NCI-H2081 treated with DMSO at 0.1 percent for 48 hours (cell line): ENCODE measurements at regions not wholly inside any gene's neighbourhood (a gene's known extent, or its start where the extent isn't known, plus 50 kb on each side); places are given as distances from the start of the nearest gene placed in this dataset.
"Not testable (repeated sequence)": the region's sequence is repeated elsewhere in the genome, so short reads cannot be mapped to it uniquely, and the experiment has no call there.

Experiments used
- DNase-seq: peaks from one replicate; lab custom pipeline; 2025; lab: John Stamatoyannopoulos, UW

DNA sequence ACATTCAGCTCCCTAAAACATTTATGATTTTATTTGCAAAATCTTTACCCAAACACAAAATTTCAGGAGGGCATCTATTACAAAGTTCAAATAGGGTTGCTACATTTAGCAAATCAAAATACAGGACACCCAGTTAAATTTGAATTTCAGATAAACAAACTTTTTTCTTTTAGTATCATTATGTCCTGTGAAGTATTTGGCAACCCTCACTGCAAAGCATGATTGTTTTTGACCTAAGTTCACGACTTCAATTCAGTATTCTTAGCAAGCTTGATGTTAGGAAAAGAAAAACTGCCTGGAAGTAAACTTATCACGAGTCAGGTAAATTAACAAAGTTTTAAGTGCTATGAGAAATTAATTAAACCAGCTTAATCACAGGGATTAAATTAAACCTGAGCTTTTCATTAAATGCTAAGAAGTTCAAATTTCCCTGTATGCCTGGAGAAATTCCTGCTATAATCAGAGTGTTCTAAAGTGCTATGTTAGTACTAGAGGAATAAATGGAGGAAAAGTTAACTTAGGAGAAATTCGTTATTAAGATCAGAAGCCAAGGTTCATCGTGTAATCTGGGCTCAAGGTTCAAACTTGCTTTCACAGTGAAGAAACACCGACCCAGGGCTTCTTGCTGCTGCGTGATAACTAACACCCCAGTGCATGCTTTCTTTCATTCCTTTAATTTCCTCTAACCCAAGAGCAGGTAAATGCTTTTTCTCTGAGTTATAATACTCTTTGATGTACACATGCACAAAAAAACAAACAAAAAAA, 298.1 kb downstream of the FOXO1 start:
- no peak for DNase-seq

DNA sequence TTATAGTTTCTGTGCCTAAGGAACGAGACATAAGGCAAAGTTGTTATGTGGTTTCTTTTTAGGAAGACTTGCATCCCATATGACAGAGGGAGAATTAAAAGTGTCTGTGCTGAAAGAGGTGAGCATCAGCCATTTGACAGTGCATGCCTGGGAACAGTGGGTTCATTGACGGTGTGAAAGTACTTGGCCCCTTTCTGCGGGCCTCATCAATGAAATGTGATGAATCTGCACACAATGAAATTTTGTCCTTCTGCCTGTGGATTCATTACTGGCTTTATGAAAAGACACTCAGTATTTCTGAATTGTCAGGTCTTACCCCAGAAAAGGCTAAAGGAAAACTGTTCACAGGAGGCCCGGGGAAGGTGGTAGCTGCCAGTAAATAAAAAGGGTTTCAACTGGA, 295.8 kb downstream of the FOXO1 start:
- DNase-seq: no peak

DNA sequence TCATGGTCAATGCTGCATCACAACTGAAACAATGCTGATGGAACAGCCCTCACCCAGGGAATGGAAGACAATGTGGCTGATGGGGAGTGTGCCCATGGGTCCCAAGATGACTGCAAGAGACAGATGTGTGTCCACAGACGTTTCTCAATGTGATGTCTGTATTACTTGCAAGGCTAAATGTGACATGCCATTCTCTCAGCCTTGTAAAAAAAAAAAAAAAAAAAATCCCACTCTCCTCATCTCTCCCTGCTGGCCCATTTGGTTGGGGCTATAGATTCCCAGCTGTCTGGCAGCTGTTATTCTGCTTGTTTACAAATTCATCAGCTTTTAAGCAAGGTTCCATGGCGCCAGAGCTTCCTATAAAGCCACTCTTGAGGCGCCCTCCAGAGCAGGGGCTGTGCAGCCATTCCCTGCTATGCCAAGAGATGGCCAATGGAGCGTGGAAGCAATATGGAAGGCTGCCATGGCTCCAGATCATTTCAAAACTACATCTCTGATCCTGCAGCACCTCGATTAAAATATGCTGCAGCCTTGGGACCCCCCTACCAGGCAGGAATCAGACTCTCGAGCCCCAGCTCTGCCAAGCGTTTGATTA, 294.8 kb downstream of the FOXO1 start:
- no peak for DNase-seq

DNA sequence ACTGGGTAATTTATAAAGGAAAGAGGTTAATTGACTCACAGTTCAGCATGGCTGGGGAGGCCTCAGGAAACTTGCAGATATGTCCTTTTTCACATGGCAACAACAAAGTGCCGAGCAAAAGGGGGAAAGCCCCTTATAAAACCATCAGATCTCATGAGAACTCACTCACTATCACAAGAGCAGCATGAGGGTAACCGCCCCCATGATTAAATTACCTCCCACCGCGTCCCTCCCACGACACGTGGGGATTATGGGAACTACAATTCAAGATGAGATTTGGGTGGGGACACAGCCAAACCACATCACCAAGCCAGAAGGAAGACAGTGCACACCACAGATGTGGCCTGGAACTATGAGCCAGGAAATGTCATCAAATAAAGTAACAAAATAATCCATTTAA, 292.8 kb downstream of the FOXO1 start:
- not testable (repeated sequence) for DNase-seq

DNA sequence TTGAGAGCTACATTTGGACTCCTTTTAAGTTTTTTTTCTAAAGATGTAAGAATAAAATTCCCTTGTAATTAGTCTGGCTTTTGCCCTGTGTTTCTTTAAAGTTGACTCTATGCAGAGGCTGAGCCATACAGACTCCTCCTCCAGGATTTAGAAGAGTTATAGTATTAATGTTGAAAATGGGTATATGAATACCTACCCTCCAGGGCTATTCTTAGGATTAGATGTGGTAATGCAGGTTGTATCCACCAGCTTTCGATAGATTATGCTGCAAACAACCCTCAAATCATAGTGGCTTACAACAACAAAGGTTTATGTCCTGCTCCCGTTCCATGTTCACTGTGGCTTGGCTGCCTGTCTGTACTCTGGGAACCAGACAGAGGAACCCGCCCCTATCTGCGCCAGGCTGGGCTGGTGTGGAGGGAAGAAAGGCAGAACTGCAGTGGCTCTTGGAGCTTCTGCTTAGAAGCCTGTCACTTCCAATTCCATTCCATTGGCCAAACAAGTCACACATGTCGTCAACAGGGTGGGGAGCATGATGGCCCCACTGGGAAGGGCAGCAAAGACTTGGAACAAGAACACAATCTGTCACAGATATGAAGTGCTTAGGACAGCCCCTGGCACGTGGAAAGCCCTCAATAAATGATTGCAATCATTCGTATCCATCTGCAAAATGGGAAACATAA, 290.8 kb downstream of the FOXO1 start:
- DNase-seq: no peak

DNA sequence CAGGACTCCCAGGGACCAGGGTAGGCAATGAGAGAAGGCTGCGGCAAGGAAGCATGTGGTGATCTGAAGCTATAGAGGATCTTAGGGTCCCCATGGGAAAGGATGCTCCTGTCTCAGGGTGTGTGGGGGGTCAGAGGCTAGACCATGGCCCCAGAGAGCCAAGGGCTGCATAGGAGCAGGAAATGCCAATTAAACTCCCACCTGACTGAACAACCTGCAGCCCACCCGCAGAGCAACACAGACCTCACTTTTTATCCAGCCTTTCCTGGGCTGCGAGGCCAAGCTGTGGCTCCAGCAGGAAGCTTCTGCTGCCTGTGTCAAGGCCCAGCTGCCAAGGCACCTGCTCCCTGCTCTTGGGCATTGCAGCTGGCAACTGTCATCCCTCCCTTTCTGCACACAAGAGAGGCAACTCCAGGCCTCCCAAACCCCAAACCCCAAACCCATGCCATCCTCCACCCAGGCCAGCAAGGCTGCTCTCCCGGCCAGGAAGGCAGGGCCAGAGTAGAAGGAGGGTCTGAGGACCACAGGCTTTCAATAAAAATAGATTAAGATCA, 290.1 kb downstream of the FOXO1 start:
- DNase-seq: no peak

DNA sequence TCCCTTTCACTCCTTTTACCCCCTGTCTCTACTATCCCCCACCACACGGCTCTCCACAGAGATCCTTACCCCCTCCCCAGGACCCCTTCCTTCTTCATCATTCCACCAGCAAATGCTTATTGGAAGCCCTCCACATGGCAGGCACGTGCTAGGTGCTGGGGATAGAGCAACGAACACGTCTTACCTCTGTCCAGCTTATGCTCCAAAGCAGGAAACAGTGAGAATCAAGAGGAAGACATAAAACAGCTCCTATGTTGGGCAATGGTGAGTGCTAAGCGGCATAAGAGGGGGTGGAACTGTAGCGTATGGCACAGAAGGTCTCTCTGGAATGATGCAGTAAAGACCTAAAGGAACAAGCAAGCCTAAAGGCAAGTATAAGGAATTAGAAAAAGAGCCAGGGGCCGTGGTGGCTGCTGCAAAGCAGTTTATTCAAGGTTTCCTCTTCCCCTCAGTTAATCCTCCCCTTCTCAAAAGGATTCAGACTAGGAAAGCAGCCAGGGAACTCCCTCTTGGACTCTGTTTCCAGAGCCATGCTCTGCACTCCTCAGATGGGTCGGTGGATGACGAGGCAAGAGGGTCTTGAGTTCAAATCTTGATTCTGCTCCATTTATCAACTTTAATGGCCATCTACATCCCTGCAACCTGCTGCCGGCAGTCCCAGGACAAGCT, 289.4 kb downstream of the FOXO1 start:
- no peak for DNase-seq

DNA sequence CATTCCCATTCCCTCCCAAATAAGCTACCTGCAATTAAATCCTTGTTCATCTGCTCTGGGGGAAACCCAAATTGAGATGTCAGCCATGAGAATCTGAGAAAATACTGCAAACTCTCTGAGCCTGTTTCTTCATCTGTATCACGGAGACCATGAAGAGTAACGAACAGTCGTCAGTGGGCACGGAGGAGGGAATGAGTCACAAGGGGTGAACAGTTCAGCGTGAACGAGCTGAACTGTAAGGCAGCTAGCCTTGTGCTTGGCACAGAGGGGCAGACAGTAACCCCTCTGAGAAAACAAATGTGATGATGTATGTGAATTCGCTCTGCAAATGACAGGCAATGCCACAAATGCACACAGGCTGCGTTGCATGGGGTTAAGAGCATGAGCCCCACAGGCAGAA, 288.7 kb downstream of the FOXO1 start:
- DNase-seq: no peak

DNA sequence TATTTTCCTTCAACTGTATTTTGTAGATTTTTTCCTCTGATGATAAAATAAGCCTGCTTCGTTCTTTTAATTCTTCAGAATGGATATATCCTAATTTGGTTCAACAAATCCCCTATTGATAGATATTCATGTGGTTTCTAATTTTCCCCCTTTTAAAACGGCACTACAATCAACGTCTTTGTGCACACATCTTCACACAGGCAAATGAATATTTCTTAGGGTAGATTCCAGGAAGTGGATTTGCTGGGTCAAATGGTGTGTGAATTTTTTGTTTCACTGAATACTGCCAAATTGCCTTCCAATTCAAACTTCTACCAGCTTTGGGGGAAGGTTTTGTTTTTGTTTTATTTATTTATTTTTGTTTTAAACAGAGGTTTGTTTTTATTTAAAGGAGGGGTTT, 287.2 kb downstream of the FOXO1 start:
- DNase-seq: no peak

DNA sequence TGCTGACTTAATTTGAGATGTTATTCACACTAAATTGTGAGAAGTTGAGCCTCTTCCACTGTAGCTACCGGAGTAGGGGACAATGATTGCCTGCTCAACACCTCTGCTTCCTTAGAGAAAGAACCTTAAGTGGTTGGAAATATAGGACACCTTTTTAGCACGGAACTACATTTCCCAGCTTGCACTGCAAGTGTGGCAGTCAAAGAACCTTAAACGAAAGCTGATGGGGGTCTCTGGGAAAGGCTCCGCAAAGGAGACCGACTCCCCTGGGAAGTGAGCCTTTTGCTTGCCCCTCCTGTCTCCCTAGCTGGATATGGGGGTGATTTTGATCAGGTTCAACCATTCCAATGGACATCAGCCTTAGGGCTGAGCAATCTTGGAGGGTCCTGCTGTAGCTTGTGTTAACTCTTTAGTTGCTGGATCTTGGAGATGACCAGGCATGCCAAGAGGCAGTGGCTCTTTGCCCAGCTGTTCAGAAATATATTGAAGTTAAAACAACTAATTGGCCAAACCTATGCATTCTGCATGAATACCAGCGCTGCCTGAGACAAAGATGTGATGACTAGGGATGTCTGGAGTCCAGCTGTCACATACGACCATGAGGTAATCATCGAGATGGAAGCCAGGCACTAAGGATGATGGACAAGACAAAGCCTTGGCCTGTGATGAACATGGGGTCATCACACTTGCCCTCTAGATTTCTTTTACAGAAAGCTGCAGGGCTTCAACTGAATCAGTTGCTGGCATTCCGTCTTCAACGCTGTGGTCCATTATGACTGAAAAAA, 286.5 kb downstream of the FOXO1 start:
- DNase-seq: no peak

DNA sequence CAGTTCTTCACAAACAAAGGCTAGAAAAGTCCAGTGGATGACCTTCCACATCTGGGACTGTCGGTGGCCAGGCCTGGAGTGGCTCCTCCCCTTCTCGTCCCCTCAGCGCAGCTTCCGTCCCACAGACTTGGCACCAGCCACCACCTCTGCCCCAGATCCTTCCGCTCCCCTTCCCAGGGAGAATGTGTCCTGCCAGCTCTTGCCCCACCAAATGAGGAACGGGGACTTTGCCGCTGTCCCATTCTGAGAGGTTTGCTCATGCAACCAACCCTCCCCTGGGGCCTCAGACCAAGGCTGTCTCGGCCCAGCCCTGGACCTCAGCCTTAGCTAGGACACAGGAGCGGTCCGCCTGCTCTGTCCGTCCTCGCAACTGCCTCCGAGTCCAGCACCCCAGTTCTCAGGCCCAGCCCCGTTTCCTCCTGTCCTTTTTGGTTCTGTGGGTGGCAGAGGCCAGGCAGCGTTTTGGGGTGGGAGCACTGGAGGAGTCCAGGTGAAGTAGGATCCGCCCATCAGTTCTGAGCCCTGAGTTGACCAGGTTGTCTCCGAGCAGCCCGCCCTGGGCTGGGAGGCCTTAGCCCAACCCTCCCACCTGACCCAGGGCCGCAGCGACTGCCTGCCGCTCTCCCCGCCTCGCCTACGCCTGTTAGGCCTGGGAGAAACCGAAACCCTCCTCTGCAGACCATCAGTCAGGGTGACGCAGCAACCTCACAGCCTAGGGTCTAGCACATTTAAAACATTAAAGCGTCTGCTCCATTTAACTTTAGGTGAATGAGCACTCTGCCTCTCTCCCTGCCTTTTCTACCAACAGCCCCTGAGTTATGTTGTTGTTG, 284.3 kb downstream of the FOXO1 start:
- no peak for DNase-seq

DNA sequence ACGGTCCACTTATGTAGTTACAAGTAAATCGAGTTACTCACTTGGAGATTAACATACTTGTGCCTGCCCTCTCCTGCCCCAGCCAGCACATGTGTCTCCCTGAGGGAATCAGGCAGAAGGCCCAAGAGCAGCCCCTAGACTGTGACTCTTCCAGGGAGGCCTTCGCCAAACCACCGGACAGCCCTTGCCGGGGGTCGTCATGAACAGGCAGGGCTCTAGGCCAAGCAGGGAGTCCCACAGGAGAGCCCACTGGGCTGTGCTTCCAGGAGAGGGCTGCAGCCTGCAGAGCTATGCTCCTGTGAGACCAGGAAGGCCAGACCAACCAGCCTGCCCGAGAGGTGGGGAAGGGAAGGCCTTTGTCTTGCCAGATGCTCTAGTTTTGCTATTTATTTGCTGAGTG, 283.3 kb downstream of the FOXO1 start:
- no peak for DNase-seq

DNA sequence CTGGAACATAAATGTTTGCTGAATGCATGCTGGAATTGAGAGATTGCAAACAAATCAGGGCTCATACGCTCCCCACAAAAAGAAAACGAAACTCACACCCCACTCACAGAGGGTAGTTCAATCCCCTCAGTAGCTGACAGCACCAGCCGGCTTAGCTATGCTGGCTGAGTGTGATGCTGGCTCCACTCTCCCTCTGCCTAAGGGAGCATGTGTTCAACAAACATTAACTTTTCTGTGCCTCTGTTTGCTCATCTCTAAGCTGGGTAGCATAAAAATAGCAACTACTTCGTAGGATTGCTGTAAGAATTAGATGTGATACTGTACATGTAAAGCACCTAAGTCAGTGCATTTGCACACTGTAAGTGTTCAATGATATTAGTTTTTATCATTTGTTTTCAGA, 282.6 kb downstream of the FOXO1 start:
- DNase-seq: no peak

DNA sequence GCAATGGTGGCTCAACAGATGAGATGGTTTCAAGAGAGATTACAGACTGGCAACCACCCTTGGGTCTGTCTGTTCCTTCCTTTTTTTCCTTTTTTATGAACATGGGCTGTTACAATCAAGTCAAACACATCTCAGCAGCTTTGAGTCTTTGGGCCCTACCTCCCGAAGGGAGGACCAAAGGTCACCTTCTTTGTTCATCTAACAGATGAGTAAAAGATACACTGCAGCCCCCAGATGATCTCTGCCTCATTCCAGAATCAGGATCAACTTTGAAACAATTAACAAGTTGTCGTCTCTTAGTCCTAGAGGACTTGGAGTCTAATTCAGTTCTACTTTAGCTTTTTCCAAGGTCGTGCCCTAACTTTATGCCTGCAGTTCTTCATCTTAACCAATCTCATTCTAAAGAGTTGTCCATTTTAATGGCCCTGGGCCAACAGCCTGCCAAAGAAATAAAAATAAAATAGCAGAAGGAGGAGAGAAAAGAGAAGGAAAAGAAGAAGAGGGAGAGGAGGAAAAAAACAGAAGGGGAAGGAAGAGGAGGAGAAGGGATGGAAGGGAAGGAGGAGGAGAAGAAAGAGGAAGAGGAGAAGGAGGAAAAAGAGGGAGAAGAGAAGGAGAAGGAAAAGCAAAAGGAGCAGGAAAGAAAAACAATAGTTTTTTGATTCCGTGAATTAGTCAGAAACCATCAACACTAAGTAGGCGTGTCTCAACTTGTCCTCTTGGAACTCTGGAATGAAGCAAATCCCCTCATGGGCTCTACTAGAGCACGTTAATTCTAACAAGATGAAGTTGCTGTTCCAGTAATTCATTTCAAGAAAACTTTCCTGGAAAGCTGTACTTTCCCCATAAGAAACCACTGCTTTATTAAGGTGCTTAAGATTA, 281.2 kb downstream of the FOXO1 start:
- no peak for DNase-seq

DNA sequence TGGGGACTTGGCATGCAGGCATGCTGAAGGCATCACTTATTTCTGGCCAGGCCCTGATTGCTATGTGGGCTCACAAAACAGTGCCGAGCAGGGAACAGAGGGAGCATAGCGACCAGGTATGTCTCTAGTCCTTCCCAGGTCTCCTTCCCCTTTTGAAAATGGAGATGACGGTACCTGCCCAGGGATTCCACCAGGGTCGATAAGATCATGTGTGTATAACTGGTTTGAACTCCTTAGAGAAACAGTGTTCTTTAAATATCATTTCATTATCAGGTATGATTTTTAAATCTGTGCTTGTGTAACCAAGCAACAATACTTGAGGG, 280.6 kb downstream of the FOXO1 start:
- no peak for DNase-seq

DNA sequence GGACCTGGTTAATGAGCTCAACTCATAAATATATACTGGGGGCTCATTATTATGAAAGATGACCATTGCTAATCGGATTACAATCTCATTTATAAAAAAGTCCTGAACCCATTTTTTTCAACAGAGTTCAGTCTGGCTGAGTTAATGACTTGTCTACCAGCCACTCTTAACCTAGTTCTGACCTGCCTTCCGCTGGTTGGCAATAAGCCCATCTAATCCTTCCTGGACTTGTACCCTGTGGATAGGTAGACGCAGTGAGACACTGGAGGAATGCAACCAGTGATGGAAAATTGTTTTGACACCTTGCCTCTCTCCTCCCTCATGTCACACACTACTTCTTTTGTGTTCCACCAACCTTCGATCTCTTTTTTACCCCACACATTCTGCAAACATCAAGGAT, 279.9 kb downstream of the FOXO1 start:
- DNase-seq: no peak

DNA sequence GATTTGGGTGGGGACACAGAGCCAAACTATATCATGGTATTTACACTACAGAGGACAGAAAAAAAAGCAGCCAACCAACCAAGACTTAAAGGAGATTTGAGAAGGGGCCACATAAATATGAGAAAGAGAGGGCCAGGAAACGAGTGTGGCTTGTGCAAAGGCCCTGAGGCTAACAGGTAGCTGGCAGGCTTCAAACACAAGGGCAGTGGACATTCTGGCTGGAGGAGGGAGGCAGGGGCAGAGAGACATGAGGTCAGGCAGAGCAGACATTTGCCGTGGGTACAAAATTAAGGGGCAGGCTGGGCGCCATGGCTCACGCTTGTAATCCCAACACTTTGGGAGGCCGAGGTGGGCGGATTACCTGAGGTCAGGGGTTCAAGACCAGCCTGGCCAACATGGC, 278.7 kb downstream of the FOXO1 start:
- DNase-seq: no peak

DNA sequence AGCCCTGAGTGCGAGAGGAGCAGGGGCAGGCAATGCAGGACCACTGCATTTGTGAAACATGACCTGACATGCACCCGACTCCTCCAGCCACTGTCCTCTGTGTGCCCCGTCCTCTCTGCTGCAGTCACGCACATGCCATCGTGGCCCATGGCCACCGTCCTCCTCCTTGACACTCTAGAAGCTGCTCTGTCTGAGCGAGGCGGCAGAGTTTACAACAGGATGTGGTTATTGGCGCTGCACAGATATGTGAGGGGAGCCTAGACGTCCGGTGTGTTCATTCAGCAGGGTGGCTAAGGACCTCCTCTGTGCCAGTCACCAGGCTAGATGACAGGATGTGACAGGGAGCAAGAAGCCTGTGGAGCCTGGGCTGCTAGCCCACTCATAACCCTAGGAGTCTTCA, 277.8 kb downstream of the FOXO1 start:
- DNase-seq: no peak

DNA sequence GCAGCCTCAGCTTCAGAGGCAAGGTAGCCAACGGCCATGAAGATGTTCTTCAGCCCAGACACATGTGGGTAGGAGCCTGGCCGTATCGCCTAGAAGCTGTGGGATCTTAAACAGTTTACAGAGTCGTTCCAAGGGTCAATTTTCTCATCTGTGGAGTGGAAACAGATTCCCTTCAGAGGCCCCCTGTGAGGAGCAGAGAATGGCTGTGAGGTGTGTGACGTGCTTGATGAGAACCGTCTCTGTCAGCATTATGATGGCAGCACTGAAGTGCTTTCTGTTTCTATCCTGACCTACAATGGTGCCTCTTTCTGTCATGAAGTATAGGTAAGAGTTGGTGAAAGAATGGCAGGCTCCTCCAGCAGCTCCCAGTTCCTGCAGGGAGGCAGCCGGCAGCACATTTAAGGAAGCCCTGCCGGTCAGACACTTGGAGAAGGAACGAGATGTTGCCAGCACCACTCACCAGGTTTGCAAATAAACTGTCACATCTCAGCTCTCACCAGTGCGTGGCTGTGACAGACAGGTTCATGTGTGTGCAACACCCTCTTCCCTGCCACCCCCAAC, 277.3 kb downstream of the FOXO1 start:
- DNase-seq: no peak
